ENCODE measurements at regions not wholly inside any gene's neighbourhood (a gene's known extent, or its start where the extent isn't known, plus 50 kb on each side); places are given as distances from the start of the nearest gene placed in this dataset.

DNA sequence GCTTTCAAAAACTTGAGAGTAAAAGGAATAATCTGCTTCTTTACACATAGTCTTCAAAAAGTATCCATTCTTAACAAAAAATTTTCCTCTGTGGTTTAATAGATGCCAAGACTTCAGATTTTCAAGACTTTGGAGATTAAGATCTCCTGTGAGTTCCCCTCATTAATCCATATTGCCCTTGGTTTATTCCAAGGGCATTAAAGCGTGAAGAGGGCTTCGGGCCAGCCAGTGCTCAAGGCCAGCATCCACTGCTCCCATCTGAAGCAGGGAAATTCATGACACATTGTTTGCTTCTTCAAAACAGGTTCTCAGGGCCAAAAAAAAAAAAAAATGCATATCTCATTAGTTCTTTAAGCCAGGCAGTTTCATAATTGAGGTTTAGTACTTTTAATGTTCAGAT is 137.3 kb upstream of the RHOBTB1 start:
- TF ChIP-seq, protein P1, sequence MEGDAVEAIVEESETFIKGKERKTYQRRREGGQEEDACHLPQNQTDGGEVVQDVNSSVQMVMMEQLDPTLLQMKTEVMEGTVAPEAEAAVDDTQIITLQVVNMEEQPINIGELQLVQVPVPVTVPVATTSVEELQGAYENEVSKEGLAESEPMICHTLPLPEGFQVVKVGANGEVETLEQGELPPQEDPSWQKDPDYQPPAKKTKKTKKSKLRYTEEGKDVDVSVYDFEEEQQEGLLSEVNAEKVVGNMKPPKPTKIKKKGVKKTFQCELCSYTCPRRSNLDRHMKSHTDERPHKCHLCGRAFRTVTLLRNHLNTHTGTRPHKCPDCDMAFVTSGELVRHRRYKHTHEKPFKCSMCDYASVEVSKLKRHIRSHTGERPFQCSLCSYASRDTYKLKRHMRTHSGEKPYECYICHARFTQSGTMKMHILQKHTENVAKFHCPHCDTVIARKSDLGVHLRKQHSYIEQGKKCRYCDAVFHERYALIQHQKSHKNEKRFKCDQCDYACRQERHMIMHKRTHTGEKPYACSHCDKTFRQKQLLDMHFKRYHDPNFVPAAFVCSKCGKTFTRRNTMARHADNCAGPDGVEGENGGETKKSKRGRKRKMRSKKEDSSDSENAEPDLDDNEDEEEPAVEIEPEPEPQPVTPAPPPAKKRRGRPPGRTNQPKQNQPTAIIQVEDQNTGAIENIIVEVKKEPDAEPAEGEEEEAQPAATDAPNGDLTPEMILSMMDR (IDR thresholded peaks at IDR 0.05; ENCODE audit: low read depth, low read length, missing control alignments) = no peak
- DNase-seq (ENCODE audit: low read depth) = no peak
- no peak overlapping the region for H3K4me3 ChIP-seq (ENCODE audit: low read depth, low read length)

DNA sequence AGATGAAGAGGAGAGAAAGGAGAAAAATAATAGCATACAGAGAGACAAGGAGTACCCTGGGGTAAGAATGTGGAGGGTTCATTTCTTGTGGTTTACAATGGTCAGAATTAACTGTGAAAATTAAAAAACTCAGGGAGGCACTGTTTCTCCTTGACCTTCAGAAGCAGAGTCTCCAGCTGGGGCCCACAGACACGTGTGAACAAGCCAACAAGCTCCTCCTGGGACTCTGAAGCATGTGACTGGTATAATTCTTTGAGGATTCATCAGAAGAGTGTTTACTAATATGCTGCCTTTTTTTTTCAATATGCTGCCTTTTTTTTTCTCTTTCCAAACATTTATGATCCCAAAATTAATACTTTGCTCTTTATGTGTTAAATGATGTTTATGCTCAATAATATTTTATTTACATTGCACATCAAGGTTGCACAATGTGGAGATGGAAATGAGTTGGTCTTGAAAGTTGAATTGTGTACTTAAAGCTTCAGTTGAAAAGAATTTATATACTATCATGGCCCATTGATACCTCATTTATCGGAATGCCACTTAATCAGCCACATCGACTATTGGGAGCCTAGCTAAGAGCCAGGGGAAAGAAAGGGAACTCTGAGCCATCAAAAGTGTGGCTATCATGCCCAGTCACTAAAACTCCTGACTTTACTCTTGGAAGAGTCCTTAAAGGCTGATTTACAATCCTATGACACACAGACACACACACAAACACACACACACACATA is 134.7 kb upstream of the RHOBTB1 start:
- H3K4me3 ChIP-seq (ENCODE audit: low read depth, low read length) = no peak overlapping the region
- no peak for DNase-seq (ENCODE audit: low read depth)
- TF ChIP-seq, protein P1 (IDR thresholded peaks at IDR 0.05; ENCODE audit: low read depth, low read length, missing control alignments) = no peak

DNA sequence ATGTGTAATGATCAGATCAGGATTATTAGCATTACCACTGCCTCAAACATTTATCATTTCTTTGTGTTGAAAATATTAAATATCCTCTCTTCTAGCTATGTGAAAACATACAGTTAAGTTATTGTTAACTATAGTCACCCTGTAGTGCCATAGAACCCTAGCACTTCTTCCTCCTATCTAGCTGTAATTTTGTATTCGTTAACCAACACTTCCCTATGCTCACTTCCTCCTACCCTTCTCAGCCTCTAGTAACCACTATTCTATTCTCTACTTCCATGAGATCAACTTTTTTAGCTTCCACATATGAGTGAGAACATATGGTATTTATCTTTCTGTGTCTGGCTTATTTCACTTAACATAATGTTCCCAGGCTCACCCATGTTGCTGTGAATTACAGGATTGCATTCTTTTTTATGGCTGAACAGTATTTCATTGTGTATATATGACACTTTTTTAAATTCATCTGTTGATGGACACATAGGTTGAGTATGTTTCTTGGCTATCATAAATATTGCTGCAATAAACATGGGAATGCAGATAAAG is 132.7 kb upstream of the RHOBTB1 start:
- TF ChIP-seq, protein P1 (IDR thresholded peaks at IDR 0.05; ENCODE audit: low read depth, low read length, missing control alignments) = no peak
- no peak overlapping the region for H3K4me3 ChIP-seq (ENCODE audit: low read depth, low read length)
- no peak for DNase-seq (ENCODE audit: low read depth)

DNA sequence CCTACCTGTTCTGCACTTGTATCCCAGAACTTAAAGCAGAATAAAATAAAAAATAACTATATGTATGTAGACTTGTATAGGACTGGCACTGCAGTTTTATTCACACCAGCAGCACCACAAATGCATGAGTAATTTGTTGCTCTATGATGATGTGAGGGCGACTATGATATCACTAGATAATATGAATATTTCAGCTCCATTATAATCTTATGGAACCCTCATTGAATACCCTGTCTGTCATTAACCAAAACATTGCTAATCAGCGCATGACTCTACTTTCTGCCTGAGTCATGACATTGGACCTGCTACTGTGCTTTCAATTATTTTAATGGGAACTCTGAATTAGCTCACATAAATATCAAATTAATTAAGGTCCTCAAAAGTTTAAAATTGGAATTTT is 129.4 kb upstream of the RHOBTB1 start:
- TF ChIP-seq, protein P1 (IDR thresholded peaks at IDR 0.05; ENCODE audit: low read depth, low read length, missing control alignments) = no peak
- DNase-seq (ENCODE audit: low read depth) = no peak
- no peak overlapping the region for H3K4me3 ChIP-seq (ENCODE audit: low read depth, low read length)

DNA sequence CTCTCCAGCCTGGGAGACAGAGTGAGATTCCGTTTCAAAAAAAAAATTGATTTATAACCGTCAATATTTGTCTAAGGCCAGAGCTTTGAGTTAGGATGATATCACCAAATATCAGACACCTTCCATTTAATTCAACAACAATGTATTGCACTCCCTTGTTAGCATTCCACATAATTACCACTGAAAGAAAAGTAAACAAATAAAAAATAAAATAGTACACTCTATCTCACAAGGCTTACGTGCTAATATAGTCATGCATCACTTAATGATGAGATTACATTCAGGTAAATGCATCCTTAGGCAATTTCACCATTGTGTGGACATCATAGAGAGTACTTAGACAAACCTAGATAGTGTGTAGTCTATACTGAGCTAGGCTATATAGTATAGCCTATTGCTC is 127.6 kb upstream of the RHOBTB1 start:
- DNase-seq (ENCODE audit: low read depth) = no peak
- TF ChIP-seq, protein P1 (IDR thresholded peaks at IDR 0.05; ENCODE audit: low read depth, low read length, missing control alignments) = no peak

DNA sequence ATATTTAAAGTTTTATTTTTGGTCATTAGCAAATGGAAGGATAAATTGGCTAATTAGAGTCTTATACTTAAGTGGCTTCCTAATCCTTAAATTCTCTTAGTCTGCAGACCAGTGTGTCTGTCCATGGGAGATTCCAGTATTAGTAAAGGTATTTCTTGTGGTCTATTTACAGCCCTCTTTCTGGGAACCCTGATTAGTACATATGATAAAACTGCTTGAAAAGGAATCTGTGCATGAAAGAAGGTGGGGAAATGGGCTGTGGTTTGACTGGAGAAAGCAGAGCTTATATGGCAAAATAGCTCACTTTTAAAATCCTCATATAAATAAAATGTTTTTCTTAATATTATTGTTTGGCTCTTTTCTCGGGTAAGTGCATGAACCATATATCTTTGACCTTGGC is 124.5 kb upstream of the RHOBTB1 start:
- DNase-seq (ENCODE audit: low read depth) = no peak
- TF ChIP-seq, protein P1 (IDR thresholded peaks at IDR 0.05; ENCODE audit: low read depth, low read length, missing control alignments) = no peak
- H3K4me3 ChIP-seq (ENCODE audit: low read depth, low read length) = no peak overlapping the region

More for the DNA sequence above, 127.6 kb upstream of the RHOBTB1 start:
- H3K4me3 ChIP-seq (ENCODE audit: low read depth, low read length) = no peak overlapping the region

All from GM12864 (cell line).